A673 (cell line): ENCODE measurements at regions not wholly inside any gene's neighbourhood (a gene's known extent, or its start where the extent isn't known, plus 50 kb on each side); places are given as distances from the start of the nearest gene placed in this dataset.

Source experiments
- BruUV-seq: library from RNA; stranded (reverse); fragments of 400-500 nt; replicated peaks from 2 replicates; lab custom pipeline; 2021; lab: Mats Ljungman, UMichigan
- CTCF ChIA-PET: fragments of 300-600 bp; sonication (Branson Sonifier 250); formaldehyde crosslinking; loops from one replicate; lab custom pipeline; 2022; ENCODE audit warnings: antibody characterized with exemption; lab: Charles Lee
- POLR2A ChIA-PET: fragments of 300-600 bp; sonication (Branson Sonifier 250); formaldehyde crosslinking; loops from one replicate; lab custom pipeline; 2022; ENCODE audit warnings: antibody characterized with exemption; ENCODE audit not compliant: low non-redundant PET; lab: Charles Lee
- DNase-seq: peaks from one replicate; pipeline ENCODE4 v3.0.0-alpha.2; 2015; ENCODE audit warnings: low spot score
- H3K27ac ChIP-seq: fragments of 200-600 bp; sonication (generic); 2 replicates; pipeline ENCODE4 v1.5.1; 2016; ENCODE audit warnings: mixed run types, low read depth, mild to moderate bottlenecking, mixed read lengths, antibody characterized with exemption, low read length; ENCODE audit not compliant: poor library complexity, severe bottlenecking
- H3K27me3 ChIP-seq: fragments of 200-600 bp; sonication (generic); replicated peaks from 2 replicates; pipeline ENCODE4 v1.6.1; 2017; ENCODE audit warnings: mixed run types, low read depth, mild to moderate bottlenecking, mixed read lengths, antibody characterized with exemption, low read length; ENCODE audit not compliant: insufficient read depth, poor library complexity
- H3K36me3 ChIP-seq: fragments of 200-600 bp; sonication (generic); 2 replicates; pipeline ENCODE4 v1.6.1; 2016; ENCODE audit warnings: mixed run types, mild to moderate bottlenecking, mixed read lengths, antibody characterized with exemption, low read length; ENCODE audit not compliant: insufficient read depth, poor library complexity, severe bottlenecking
- H3K4me1 ChIP-seq: fragments of 200-600 bp; sonication (generic); 2 replicates; pipeline ENCODE4 v1.6.1; 2017; ENCODE audit warnings: mixed run types, mild to moderate bottlenecking, mixed read lengths, antibody characterized with exemption, low read length; ENCODE audit not compliant: insufficient read depth, poor library complexity, severe bottlenecking
- H3K4me3 ChIP-seq: fragments of 200-600 bp; sonication (generic); 2 replicates; pipeline ENCODE4 v1.5.1; 2016; ENCODE audit warnings: low read depth, mixed run types, mild to moderate bottlenecking, mixed read lengths, low read length; ENCODE audit not compliant: poor library complexity, severe bottlenecking
- H3K9me3 ChIP-seq: fragments of 200-600 bp; sonication (generic); 2 replicates; pipeline ENCODE4 v1.6.1; 2016; ENCODE audit warnings: mixed run types, low read depth, mild to moderate bottlenecking, mixed read lengths, antibody characterized with exemption, low read length; ENCODE audit not compliant: poor library complexity, severe bottlenecking
- EZH2 ChIP-seq: fragments of 200-600 bp; sonication (generic); IDR thresholded peaks from 2 replicates; pipeline ENCODE4 v1.6.1; 2017; ENCODE audit warnings: borderline replicate concordance, low read depth, mild to moderate bottlenecking, mixed read lengths, antibody characterized with exemption, low read length; ENCODE audit not compliant: poor library complexity, severe bottlenecking
- intact Hi-C: fragments of 100-400 bp; cut with micrococcal nuclease; formaldehyde crosslinking; loops from one replicate; pipeline ENCODE4 v1.10.0; 2022; ENCODE audit not compliant: unreplicated experiment
- TF ChIP-seq, protein P1 (sequence below): fragments of 300-800, 200-600 bp; sonication (generic); conservative IDR thresholded peaks from 2 replicates; pipeline ENCODE4 v1.5.1; 2017; ENCODE audit warnings: low read depth, mild to moderate bottlenecking, antibody characterized with exemption, low read length, moderate library complexity, mixed read lengths

DNA sequence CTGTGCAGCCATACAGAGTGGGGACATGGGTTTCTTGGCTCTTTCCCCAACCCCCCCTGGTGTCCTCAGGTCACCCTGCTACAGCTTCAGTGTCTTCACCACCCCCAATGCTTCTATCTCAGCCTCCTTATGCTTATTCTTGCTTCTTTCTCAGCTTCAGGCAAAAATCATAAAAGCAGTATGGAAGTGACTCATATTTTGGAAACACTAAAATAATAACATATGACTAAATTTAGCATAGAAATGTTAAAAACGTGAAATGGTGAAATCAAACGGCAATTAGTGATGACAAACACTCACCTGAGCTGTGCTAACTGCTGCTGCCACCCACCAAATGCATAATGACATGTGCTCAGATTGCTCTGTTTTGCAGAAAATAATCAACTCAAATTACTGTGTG, 475.2 kb upstream of the EPHA3 start:
- intact Hi-C loops = no loop called here

DNA sequence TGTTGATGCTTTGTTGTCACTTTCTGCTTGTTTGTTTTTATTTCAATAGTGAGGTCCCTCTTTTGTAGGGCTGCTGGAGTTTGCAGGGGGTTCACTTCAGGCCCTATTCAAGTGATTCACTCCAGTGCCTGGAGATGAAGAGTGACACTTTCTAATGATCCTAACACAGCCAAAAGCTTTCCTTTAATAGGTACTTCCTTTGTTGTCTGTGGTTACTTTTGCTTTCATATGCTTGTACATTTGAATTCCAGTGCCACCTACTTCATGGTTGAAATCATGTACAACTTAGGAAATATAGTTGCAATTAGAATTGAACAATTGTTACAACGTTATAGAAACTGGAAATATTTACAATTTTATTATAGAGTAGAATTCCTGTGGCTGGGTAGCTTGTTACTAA, 466.8 kb upstream of the EPHA3 start:
- Histone ChIP-seq H3K9me3 (no peaks in the 10 kb centered on the region), H3K4me1 (no peaks in the 10 kb centered on the region), H3K27me3 (no peaks in the 10 kb centered on the region), H3K27ac (no peak overlapping the region), H3K36me3 (no peaks in the 10 kb centered on the region), H3K4me3 (no peak overlapping the region)
- intact Hi-C loops = no loop called here
- DNase-seq = no peak
- no peak for TF ChIP-seq EZH2
- TF ChIP-seq, protein P1, sequence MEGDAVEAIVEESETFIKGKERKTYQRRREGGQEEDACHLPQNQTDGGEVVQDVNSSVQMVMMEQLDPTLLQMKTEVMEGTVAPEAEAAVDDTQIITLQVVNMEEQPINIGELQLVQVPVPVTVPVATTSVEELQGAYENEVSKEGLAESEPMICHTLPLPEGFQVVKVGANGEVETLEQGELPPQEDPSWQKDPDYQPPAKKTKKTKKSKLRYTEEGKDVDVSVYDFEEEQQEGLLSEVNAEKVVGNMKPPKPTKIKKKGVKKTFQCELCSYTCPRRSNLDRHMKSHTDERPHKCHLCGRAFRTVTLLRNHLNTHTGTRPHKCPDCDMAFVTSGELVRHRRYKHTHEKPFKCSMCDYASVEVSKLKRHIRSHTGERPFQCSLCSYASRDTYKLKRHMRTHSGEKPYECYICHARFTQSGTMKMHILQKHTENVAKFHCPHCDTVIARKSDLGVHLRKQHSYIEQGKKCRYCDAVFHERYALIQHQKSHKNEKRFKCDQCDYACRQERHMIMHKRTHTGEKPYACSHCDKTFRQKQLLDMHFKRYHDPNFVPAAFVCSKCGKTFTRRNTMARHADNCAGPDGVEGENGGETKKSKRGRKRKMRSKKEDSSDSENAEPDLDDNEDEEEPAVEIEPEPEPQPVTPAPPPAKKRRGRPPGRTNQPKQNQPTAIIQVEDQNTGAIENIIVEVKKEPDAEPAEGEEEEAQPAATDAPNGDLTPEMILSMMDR = no peak
- ChIA-PET CTCF (interaction anchor here (0.6 kb wide), 1 partner anchor 351 kb away, joined by 3 read pairs; no protein-coding TSS in a partner anchor), POLR2A (no interaction called here)
- BruUV-seq = no TSS peak

More for the DNA sequence above, 475.2 kb upstream of the EPHA3 start:
- CTCF ChIA-PET = no interaction called here
- BruUV-seq = no TSS peak
- no peaks in the 10 kb centered on the region for H3K9me3 ChIP-seq
- H3K4me3 ChIP-seq = no peak overlapping the region
- H3K4me1 ChIP-seq = no peaks in the 10 kb centered on the region
- POLR2A ChIA-PET = no interaction called here
- no peak for TF ChIP-seq EZH2
- H3K27me3 ChIP-seq = no peaks in the 10 kb centered on the region
- no peak for DNase-seq
- no peaks in the 10 kb centered on the region for H3K36me3 ChIP-seq
- no peak overlapping the region for H3K27ac ChIP-seq

DNA sequence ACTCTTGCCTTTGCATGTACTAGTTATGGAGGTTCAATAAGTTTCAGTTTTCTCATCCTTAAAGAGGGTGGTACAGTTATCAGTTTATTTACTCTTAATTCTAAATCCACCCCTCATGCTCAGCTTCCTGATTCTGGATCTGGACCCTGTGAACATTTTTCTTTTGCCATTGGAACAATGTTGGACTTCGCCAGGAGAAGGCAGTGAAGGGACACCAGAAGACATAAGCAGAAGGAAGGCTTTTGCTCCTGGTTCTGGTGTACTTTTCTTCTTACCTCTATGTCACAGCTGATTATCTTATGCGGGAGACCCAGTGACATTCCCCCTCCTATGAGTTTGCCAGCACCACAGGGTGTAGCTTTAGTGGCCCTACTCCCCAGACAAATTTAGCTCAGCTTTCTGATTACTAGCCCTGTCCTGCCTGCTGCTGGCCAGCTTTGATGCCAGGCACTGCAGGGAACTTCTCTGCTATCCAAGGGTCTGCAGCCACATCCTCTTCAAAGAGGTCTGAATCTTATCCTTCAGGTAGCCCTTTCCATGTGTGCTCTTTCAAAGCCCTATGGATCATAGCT, 466.3 kb upstream of the EPHA3 start:
- POLR2A ChIA-PET = no interaction called here
- H3K36me3 ChIP-seq = no peaks in the 10 kb centered on the region
- TF ChIP-seq, protein P1 = peak; percentile 30; the same call in 1 of the 2 replicates
- no peak for TF ChIP-seq EZH2
- H3K4me3 ChIP-seq = no peak overlapping the region
- intact Hi-C loops = no loop called here
- DNase-seq = peak; percentile 10
- no peak overlapping the region for H3K27ac ChIP-seq
- H3K4me1 ChIP-seq = no peaks in the 10 kb centered on the region
- no TSS peak for BruUV-seq
- CTCF ChIA-PET = interaction anchor here (0.5 to 0.6 kb wide), 2 partner anchors 350 to 868 kb away, joined by 3 read pairs; no protein-coding TSS in a partner anchor
- H3K9me3 ChIP-seq = no peaks in the 10 kb centered on the region
- no peaks in the 10 kb centered on the region for H3K27me3 ChIP-seq

DNA sequence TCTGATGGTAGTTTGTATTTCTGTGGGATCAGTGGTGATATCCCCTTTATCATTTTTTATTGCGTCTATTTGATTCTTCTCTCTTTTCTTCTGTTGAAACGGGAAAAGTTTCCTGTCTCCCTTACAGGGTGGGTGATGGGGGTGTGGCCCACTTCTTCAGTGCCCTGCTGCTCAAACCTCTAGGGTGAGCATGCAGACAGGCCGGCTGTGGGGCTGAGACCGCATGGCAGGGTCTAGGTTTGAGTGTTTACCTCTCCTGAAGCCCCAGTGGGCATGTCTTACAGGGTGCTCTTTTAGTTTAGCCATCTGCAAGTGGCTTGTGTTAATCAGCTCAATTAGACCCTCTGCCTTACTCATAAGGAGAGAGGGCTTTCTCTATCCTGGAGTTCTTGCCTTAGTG, 450.0 kb upstream of the EPHA3 start:
- POLR2A ChIA-PET = no interaction called here
- DNase-seq = no peak
- no peak for TF ChIP-seq EZH2
- TF ChIP-seq, protein P1 = no peak
- Histone ChIP-seq H3K36me3 (no peaks in the 10 kb centered on the region), H3K4me1 (peaks cover 20% of the 10 kb centered on the region), H3K27me3 (no peaks in the 10 kb centered on the region), H3K27ac (no peak overlapping the region), H3K9me3 (no peaks in the 10 kb centered on the region), H3K4me3 (no peak overlapping the region)
- intact Hi-C loops = no loop called here
- CTCF ChIA-PET = no interaction called here
- BruUV-seq = no TSS peak
